ENCODE measurements at regions not wholly inside any gene's neighbourhood (a gene's known extent, or its start where the extent isn't known, plus 50 kb on each side); places are given as distances from the start of the nearest gene placed in this dataset.

GRCh38 chr13:39249982-39250381 lies 211.7 kb downstream of the NHLRC3 start:
- Mint-ChIP-seq H3K27me3 (ENCODE audit: insufficient read depth) (no peaks in the 10 kb centered on the region), H3K27ac (no peak overlapping the region), H3K9me3 (no peaks in the 10 kb centered on the region), H3K4me1 (no peaks in the 10 kb centered on the region), H3K36me3 (ENCODE audit: low read depth) (no peaks in the 10 kb centered on the region), H3K4me3 (no peak overlapping the region)
- H3K9ac ChIP-seq (ENCODE audit: extremely low read depth, low read length, poor library complexity, severe bottlenecking) = no peak overlapping the region
- no peak overlapping the region for H3K4me3 ChIP-seq (ENCODE audit: low read length)
- no peak for DNase-seq
- no peaks in the 10 kb centered on the region for H3K4me1 ChIP-seq (ENCODE audit: control insufficient read depth, insufficient read depth, low read length)
- H3K36me3 ChIP-seq (ENCODE audit: control insufficient read depth, insufficient read depth, low read length) = no peaks in the 10 kb centered on the region
- no peaks in the 10 kb centered on the region for H3K27me3 ChIP-seq (ENCODE audit: control insufficient read depth, insufficient read depth, low read length, poor library complexity, severe bottlenecking)
- no peak overlapping the region for H3K27ac ChIP-seq (ENCODE audit: low read depth, low read length)
- TF ChIP-seq CTCF (conservative IDR thresholded peaks at IDR 0.05) = no peak
- H3K9me3 ChIP-seq (ENCODE audit: control insufficient read depth, low read length) = no peaks in the 10 kb centered on the region
- WGBS, 2 experiments (ENCODE audit: insufficient coverage in 1 of 2, insufficient read length in 1 of 2) = 92% methylated on average over 7 to 9 of the region's 9 CpGs

GRCh38 chr13:39250440-39250839 lies 212.2 kb downstream of the NHLRC3 start:
- H3K9ac ChIP-seq (ENCODE audit: extremely low read depth, low read length, poor library complexity, severe bottlenecking) = no peak overlapping the region
- no peak for TF ChIP-seq CTCF (conservative IDR thresholded peaks at IDR 0.05)
- DNase-seq = no peak
- no peaks in the 10 kb centered on the region for H3K4me1 Mint-ChIP-seq
- no peaks in the 10 kb centered on the region for H3K36me3 Mint-ChIP-seq (ENCODE audit: low read depth)
- H3K27me3 ChIP-seq (ENCODE audit: control insufficient read depth, insufficient read depth, low read length, poor library complexity, severe bottlenecking) = no peaks in the 10 kb centered on the region
- 95 to 96% methylated on average over 2 to 3 of the region's 3 CpGs for WGBS, 2 experiments (ENCODE audit: insufficient coverage in 1 of 2, insufficient read length in 1 of 2)
- no peaks in the 10 kb centered on the region for H3K9me3 ChIP-seq (ENCODE audit: control insufficient read depth, low read length)
- H3K27ac Mint-ChIP-seq = no peak overlapping the region
- no peak overlapping the region for H3K27ac ChIP-seq (ENCODE audit: low read depth, low read length)
- no peak overlapping the region for H3K4me3 ChIP-seq (ENCODE audit: low read length)
- H3K36me3 ChIP-seq (ENCODE audit: control insufficient read depth, insufficient read depth, low read length) = no peaks in the 10 kb centered on the region
- H3K27me3 Mint-ChIP-seq (ENCODE audit: insufficient read depth) = no peaks in the 10 kb centered on the region
- no peaks in the 10 kb centered on the region for H3K4me1 ChIP-seq (ENCODE audit: control insufficient read depth, insufficient read depth, low read length)
- no peak overlapping the region for H3K4me3 Mint-ChIP-seq
- no peaks in the 10 kb centered on the region for H3K9me3 Mint-ChIP-seq

GRCh38 chr13:39251340-39251739 lies 213.1 kb downstream of the NHLRC3 start:
- Mint-ChIP-seq H3K27ac (no peak overlapping the region), H3K4me1 (no peaks in the 10 kb centered on the region), H3K27me3 (ENCODE audit: insufficient read depth) (no peaks in the 10 kb centered on the region), H3K4me3 (no peak overlapping the region), H3K9me3 (no peaks in the 10 kb centered on the region), H3K36me3 (ENCODE audit: low read depth) (no peaks in the 10 kb centered on the region)
- TF ChIP-seq CTCF (conservative IDR thresholded peaks at IDR 0.05) = no peak
- Histone ChIP-seq H3K9ac (ENCODE audit: extremely low read depth, low read length, poor library complexity, severe bottlenecking) (no peak overlapping the region), H3K4me1 (ENCODE audit: control insufficient read depth, insufficient read depth, low read length) (no peaks in the 10 kb centered on the region), H3K9me3 (ENCODE audit: control insufficient read depth, low read length) (no peaks in the 10 kb centered on the region), H3K27me3 (ENCODE audit: control insufficient read depth, insufficient read depth, low read length, poor library complexity, severe bottlenecking) (no peaks in the 10 kb centered on the region), H3K4me3 (ENCODE audit: low read length) (no peak overlapping the region), H3K27ac (ENCODE audit: low read depth, low read length) (no peak overlapping the region), H3K36me3 (ENCODE audit: control insufficient read depth, insufficient read depth, low read length) (no peaks in the 10 kb centered on the region)
- no peak for DNase-seq
- 95 to 100% methylated on average over 7 to 8 of the region's 8 CpGs for WGBS, 2 experiments (ENCODE audit: insufficient coverage in 1 of 2, insufficient read length in 1 of 2)
